Tibial nerve (tissue), 4 donors: ENCODE measurements at regions not wholly inside any gene's neighbourhood (a gene's known extent, or its start where the extent isn't known, plus 50 kb on each side); places are given as distances from the start of the nearest gene placed in this dataset.

Source experiments
- CTCF ChIP-seq, 5 experiments: fragments of 200-600 bp in 3 of 5; fragments of 450-650 bp in 2 of 5; sonication (generic) in 3 of 5; IDR thresholded peaks; one replicate each; pipeline ENCODE4 v1.5.1; 2016 to 2019; ENCODE audit warnings: antibody characterized with exemption in 5 of 5, mild to moderate bottlenecking in 3 of 5, moderate library complexity in 2 of 5
- EP300 ChIP-seq, 2 donors: sonication (generic); formaldehyde crosslinking; IDR thresholded peaks; one replicate each; pipeline ENCODE4 v1.6.1; 2017; ENCODE audit warnings: antibody characterized with exemption in 2 of 2, mild to moderate bottlenecking in 1 of 2

GRCh38 chr13:39263531-39263930, 225.3 kb downstream of the NHLRC3 start:
- TF ChIP-seq CTCF (IDR thresholded peaks at IDR 0.05) (no peak), EP300 (IDR thresholded peaks at IDR 0.05) (no peak)
